Neural cell (in vitro differentiated cells): ENCODE measurements at regions not wholly inside any gene's neighbourhood (a gene's known extent, or its start where the extent isn't known, plus 50 kb on each side); places are given as distances from the start of the nearest gene placed in this dataset.

Source experiments
- H2AFZ ChIP-seq: fragments of 200-600, 300-800 bp; sonication (generic), shearing (Covaris generic); 2 replicates; pipeline ENCODE4 v1.6.0; 2014; ENCODE audit warnings: low read depth, mild to moderate bottlenecking, antibody characterized with exemption, low read length, moderate library complexity
- H3F3A ChIP-seq: fragments of 200-600 bp; shearing (Covaris generic); 2 replicates; pipeline ENCODE4 v1.6.1; 2016; ENCODE audit warnings: mild to moderate bottlenecking, moderate library complexity, mixed read lengths, antibody characterized with exemption, low read length; ENCODE audit not compliant: insufficient read depth, poor library complexity, severe bottlenecking
- H3K27ac ChIP-seq: fragments of 200-600, 300-800 bp; sonication (generic), shearing (Covaris generic); 2 replicates; pipeline ENCODE4 v1.5.1; 2014; ENCODE audit warnings: mild to moderate bottlenecking, low read length, moderate library complexity
- H3K27me3 ChIP-seq: fragments of 300-800, 200-600 bp; sonication (generic), shearing (Covaris generic); 2 replicates; pipeline ENCODE4 v1.6.0; 2014; ENCODE audit warnings: mild to moderate bottlenecking, low read depth, low read length, moderate library complexity; ENCODE audit not compliant: insufficient read depth
- H3K36me3 ChIP-seq: fragments of 300-800, 200-600 bp; sonication (generic), shearing (Covaris generic); 2 replicates; pipeline ENCODE4 v1.5.1; 2014; ENCODE audit warnings: mild to moderate bottlenecking, antibody characterized with exemption, low read length, moderate library complexity; ENCODE audit not compliant: insufficient read depth
- H3K4me2 ChIP-seq: fragments of 300-800, 200-600 bp; sonication (generic), shearing (Covaris generic); 2 replicates; pipeline ENCODE4 v1.6.0; 2014; ENCODE audit warnings: mild to moderate bottlenecking, low read length
- H3K4me3 ChIP-seq: fragments of 300-800, 200-600 bp; sonication (generic), shearing (Covaris generic); 2 replicates; pipeline ENCODE4 v1.5.1; 2014; ENCODE audit warnings: mild to moderate bottlenecking, low read length, moderate library complexity
- H3K79me2 ChIP-seq: fragments of 200-600 bp; shearing (Covaris generic); replicated peaks from 2 replicates; pipeline ENCODE4 v1.6.0; 2014; ENCODE audit warnings: mild to moderate bottlenecking, low read length, moderate library complexity; ENCODE audit not compliant: insufficient read depth
- H3K9ac ChIP-seq: fragments of 300-800, 200-600 bp; sonication (generic), shearing (Covaris generic); 2 replicates; pipeline ENCODE4 v1.6.1; 2016; ENCODE audit warnings: mild to moderate bottlenecking, low read length, mixed read lengths
- H3K9me2 ChIP-seq: fragments of 200-600 bp; shearing (Covaris generic); 2 replicates; pipeline ENCODE4 v1.6.1; 2016; ENCODE audit warnings: mild to moderate bottlenecking, low read length, mixed read lengths; ENCODE audit not compliant: insufficient read depth
- H3K9me3 ChIP-seq: fragments of 200-600, 300-800 bp; sonication (generic), shearing (Covaris generic); 2 replicates; pipeline ENCODE4 v1.6.1; 2016; ENCODE audit warnings: mild to moderate bottlenecking, mixed run types, low read length, moderate library complexity, mixed read lengths
- H4K20me1 ChIP-seq: fragments of 200-600 bp; shearing (Covaris generic); 2 replicates; pipeline ENCODE4 v1.6.1; 2016; ENCODE audit warnings: mild to moderate bottlenecking, mixed run types; ENCODE audit not compliant: insufficient read depth
- CTCF ChIP-seq: fragments of 450-650 bp; IDR thresholded peaks from 2 replicates; pipeline ENCODE4 v1.5.1; 2014; ENCODE audit warnings: antibody characterized with exemption, mild to moderate bottlenecking, moderate library complexity; ENCODE audit not compliant: poor library complexity, severe bottlenecking
- EP300 ChIP-seq: fragments of 450-650 bp; conservative IDR thresholded peaks from 2 replicates; pipeline ENCODE4 v1.6.1; 2014; ENCODE audit warnings: antibody characterized with exemption, mild to moderate bottlenecking, moderate library complexity; ENCODE audit not compliant: poor library complexity, severe bottlenecking
- EZH2 ChIP-seq: fragments of 200-600, 300-800 bp; shearing (Covaris generic), sonication (generic); IDR thresholded peaks from 2 replicates; pipeline ENCODE4 v1.6.1; 2014; ENCODE audit warnings: antibody characterized with exemption, low read length, borderline replicate concordance, mild to moderate bottlenecking; ENCODE audit not compliant: insufficient read depth, poor library complexity, severe bottlenecking
- MXI1 ChIP-seq: fragments of 450-650 bp; conservative IDR thresholded peaks from 2 replicates; pipeline ENCODE4 v1.6.1; 2014; ENCODE audit warnings: antibody characterized with exemption, mild to moderate bottlenecking; ENCODE audit not compliant: poor library complexity, severe bottlenecking
- POLR2AphosphoS5 ChIP-seq: IDR thresholded peaks from 2 replicates; pipeline ENCODE4 v1.6.1; 2012
- RAD21 ChIP-seq: fragments of 450-650 bp; conservative IDR thresholded peaks from 2 replicates; pipeline ENCODE4 v1.6.1; 2014; ENCODE audit warnings: antibody characterized with exemption, mild to moderate bottlenecking, moderate library complexity
- SMC3 ChIP-seq: fragments of 450-650 bp; conservative IDR thresholded peaks from 2 replicates; pipeline ENCODE4 v1.6.1; 2014; ENCODE audit warnings: antibody characterized with exemption, mild to moderate bottlenecking, moderate library complexity; ENCODE audit not compliant: poor library complexity
- TAF1 ChIP-seq: IDR thresholded peaks from 2 replicates; pipeline ENCODE4 v1.6.1; 2012; ENCODE audit warnings: low read depth
- TF ChIP-seq, protein P1 (sequence below): IDR thresholded peaks from 2 replicates; pipeline ENCODE4 v1.6.1; 2012; ENCODE audit warnings: borderline replicate concordance

GRCh38 chr5:40220260-40220659, 459.5 kb upstream of the PTGER4 start:
- Histone ChIP-seq H3K79me2 (no peaks in the 10 kb centered on the region), H4K20me1 (no peaks in the 10 kb centered on the region), H3K4me2 (no peak overlapping the region), H3K9ac (no peak overlapping the region), H3K4me3 (no peak overlapping the region), H3K27me3 (no peaks in the 10 kb centered on the region), H2AFZ (no peak overlapping the region), H3K27ac (no peak overlapping the region), H3F3A (no peaks in the 10 kb centered on the region), H3K36me3 (no peaks in the 10 kb centered on the region), H3K9me2 (no peaks in the 10 kb centered on the region), H3K9me3 (no peaks in the 10 kb centered on the region)
- TF ChIP-seq EP300 (no peak), CTCF (no peak), EZH2 (no peak), POLR2AphosphoS5 (no peak), TAF1 (no peak), SMC3 (no peak), RAD21 (no peak), MXI1 (no peak)
- TF ChIP-seq, protein P1, sequence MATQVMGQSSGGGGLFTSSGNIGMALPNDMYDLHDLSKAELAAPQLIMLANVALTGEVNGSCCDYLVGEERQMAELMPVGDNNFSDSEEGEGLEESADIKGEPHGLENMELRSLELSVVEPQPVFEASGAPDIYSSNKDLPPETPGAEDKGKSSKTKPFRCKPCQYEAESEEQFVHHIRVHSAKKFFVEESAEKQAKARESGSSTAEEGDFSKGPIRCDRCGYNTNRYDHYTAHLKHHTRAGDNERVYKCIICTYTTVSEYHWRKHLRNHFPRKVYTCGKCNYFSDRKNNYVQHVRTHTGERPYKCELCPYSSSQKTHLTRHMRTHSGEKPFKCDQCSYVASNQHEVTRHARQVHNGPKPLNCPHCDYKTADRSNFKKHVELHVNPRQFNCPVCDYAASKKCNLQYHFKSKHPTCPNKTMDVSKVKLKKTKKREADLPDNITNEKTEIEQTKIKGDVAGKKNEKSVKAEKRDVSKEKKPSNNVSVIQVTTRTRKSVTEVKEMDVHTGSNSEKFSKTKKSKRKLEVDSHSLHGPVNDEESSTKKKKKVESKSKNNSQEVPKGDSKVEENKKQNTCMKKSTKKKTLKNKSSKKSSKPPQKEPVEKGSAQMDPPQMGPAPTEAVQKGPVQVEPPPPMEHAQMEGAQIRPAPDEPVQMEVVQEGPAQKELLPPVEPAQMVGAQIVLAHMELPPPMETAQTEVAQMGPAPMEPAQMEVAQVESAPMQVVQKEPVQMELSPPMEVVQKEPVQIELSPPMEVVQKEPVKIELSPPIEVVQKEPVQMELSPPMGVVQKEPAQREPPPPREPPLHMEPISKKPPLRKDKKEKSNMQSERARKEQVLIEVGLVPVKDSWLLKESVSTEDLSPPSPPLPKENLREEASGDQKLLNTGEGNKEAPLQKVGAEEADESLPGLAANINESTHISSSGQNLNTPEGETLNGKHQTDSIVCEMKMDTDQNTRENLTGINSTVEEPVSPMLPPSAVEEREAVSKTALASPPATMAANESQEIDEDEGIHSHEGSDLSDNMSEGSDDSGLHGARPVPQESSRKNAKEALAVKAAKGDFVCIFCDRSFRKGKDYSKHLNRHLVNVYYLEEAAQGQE = no peak

GRCh38 chr5:40217553-40217952, 462.2 kb upstream of the PTGER4 start:
- no peak overlapping the region for H2AFZ ChIP-seq
- no peak overlapping the region for H3K4me2 ChIP-seq
- H3K27me3 ChIP-seq = no peaks in the 10 kb centered on the region
- no peaks in the 10 kb centered on the region for H3K36me3 ChIP-seq
- H3K9me2 ChIP-seq = no peaks in the 10 kb centered on the region
- H3K4me3 ChIP-seq = no peak overlapping the region
- H3K9ac ChIP-seq = no peak overlapping the region
- no peaks in the 10 kb centered on the region for H4K20me1 ChIP-seq
- H3K27ac ChIP-seq = no peak overlapping the region
- no peaks in the 10 kb centered on the region for H3K9me3 ChIP-seq
- H3K79me2 ChIP-seq = no peaks in the 10 kb centered on the region
- TF ChIP-seq, protein P1 = no peak
- TF ChIP-seq CTCF (no peak), SMC3 (no peak), MXI1 (no peak)
- no peaks in the 10 kb centered on the region for H3F3A ChIP-seq
